ENCODE measurements at regions not wholly inside any gene's neighbourhood (a gene's known extent, or its start where the extent isn't known, plus 50 kb on each side); places are given as distances from the start of the nearest gene placed in this dataset.

DNA sequence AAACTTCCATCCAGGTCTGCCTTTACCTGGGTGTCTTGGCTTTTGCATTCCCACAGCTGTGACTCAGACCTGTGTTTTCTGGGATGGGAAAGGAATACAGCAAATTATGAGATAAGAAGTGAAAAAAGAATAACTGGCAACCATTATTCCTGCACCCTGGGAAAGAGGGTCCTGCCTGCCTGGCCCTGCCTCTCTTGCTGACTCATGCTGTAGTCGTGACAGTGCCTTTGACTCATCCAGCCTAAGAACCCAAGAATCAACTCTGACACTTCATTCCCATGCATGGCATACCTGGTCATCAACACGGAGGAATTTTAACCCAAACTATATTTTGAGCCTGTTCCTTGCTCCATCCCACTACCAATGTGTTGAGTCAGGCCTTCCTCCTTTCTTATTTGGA is 185.4 kb upstream of the SERP2 start (continued):
- TF ChIP-seq, protein P1, sequence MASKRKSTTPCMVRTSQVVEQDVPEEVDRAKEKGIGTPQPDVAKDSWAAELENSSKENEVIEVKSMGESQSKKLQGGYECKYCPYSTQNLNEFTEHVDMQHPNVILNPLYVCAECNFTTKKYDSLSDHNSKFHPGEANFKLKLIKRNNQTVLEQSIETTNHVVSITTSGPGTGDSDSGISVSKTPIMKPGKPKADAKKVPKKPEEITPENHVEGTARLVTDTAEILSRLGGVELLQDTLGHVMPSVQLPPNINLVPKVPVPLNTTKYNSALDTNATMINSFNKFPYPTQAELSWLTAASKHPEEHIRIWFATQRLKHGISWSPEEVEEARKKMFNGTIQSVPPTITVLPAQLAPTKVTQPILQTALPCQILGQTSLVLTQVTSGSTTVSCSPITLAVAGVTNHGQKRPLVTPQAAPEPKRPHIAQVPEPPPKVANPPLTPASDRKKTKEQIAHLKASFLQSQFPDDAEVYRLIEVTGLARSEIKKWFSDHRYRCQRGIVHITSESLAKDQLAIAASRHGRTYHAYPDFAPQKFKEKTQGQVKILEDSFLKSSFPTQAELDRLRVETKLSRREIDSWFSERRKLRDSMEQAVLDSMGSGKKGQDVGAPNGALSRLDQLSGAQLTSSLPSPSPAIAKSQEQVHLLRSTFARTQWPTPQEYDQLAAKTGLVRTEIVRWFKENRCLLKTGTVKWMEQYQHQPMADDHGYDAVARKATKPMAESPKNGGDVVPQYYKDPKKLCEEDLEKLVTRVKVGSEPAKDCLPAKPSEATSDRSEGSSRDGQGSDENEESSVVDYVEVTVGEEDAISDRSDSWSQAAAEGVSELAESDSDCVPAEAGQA (IDR thresholded peaks at IDR 0.05; ENCODE audit: low read depth), result no peak
- TF ChIP-seq, protein P1 (CRISPR knock-in tag; IDR thresholded peaks at IDR 0.05; ENCODE audit: borderline replicate concordance), result no peak
- no peak for TF ChIP-seq ZNF570 (CRISPR knock-in tag; IDR thresholded peaks at IDR 0.05; ENCODE audit: borderline replicate concordance)

DNA sequence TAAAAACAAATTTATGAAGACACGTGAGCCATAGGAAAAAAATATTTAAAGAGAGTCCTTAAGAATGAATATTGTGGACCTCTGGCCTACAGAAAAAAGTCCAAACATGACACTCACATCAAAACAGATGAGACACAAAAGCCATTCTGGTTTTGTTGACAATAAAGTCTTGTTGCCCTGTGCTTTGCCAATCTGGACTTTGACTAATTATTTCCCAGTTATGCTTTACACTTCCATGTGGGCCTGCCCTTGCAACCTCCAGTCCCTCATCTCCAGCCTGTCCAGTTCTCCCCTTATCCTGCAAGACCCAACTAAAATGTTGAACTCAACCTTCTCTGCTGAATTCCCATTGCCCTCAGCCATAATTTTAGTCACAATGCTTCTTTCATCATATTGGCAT is 184.5 kb upstream of the SERP2 start:
- H4K20me1 ChIP-seq (ENCODE audit: insufficient read depth, low read length), result no peaks in the 10 kb centered on the region
- 0% methylated on average over 1 of the region's 1 CpG for WGBS (ENCODE audit: low lambda C conversion rate)
- ATAC-seq (no peak), FAIRE-seq (no peak), DNase-seq (ENCODE audit: low spot score) (no peak)
- intact Hi-C loops (cut with micrococcal nuclease; ENCODE audit: unreplicated experiment), result no loop called here
- no peak overlapping the region for H3K4me2 ChIP-seq (ENCODE audit: low read depth, low read length)
- in situ Hi-C loops (cut with HindIII; ENCODE audit: extremely low pct_ligation_motif_present, low pct_unique_long_range_greater_than_20kb), result no loop called here
- no peaks in the 10 kb centered on the region for H3K27me3 ChIP-seq (ENCODE audit: control insufficient read depth in 1 of 2, insufficient read depth in 2 of 2, low read length in 2 of 2)
- no peak overlapping the region for H3K27ac ChIP-seq (ENCODE audit: extremely low read length, insufficient read depth, low read length)
- H3K4me1 ChIP-seq (ENCODE audit: insufficient read depth, low read length), result peaks cover 29% of the 10 kb centered on the region
- no peak overlapping the region for H2AFZ ChIP-seq (ENCODE audit: low read length)
- no peak overlapping the region for H3K9ac ChIP-seq (ENCODE audit: insufficient read depth, low read depth, low read length)
- no peaks in the 10 kb centered on the region for H3K36me3 ChIP-seq (replicated peaks in 1 of 2; ENCODE audit: control insufficient read depth in 1 of 2, insufficient read depth in 2 of 2, low read length in 2 of 2)
- ChIA-PET POLR2A (no interaction called here), CTCF (ENCODE audit: low intra/inter-chr PET ratio, low total read pairs) (no interaction called here)
- H3K9me3 ChIP-seq (ENCODE audit: low read length), result no peaks in the 10 kb centered on the region
- no peak overlapping the region for H3K4me3 ChIP-seq (replicated peaks in 1 of 3; ENCODE audit: insufficient read depth in 1 of 3, low read depth in 2 of 3, low read length in 3 of 3)
- H3K79me2 ChIP-seq (ENCODE audit: insufficient read depth, low read length), result no peaks in the 10 kb centered on the region
- no TSS peak for BruUV-seq (replicated peaks)
- TF ChIP-seq, protein P2, sequence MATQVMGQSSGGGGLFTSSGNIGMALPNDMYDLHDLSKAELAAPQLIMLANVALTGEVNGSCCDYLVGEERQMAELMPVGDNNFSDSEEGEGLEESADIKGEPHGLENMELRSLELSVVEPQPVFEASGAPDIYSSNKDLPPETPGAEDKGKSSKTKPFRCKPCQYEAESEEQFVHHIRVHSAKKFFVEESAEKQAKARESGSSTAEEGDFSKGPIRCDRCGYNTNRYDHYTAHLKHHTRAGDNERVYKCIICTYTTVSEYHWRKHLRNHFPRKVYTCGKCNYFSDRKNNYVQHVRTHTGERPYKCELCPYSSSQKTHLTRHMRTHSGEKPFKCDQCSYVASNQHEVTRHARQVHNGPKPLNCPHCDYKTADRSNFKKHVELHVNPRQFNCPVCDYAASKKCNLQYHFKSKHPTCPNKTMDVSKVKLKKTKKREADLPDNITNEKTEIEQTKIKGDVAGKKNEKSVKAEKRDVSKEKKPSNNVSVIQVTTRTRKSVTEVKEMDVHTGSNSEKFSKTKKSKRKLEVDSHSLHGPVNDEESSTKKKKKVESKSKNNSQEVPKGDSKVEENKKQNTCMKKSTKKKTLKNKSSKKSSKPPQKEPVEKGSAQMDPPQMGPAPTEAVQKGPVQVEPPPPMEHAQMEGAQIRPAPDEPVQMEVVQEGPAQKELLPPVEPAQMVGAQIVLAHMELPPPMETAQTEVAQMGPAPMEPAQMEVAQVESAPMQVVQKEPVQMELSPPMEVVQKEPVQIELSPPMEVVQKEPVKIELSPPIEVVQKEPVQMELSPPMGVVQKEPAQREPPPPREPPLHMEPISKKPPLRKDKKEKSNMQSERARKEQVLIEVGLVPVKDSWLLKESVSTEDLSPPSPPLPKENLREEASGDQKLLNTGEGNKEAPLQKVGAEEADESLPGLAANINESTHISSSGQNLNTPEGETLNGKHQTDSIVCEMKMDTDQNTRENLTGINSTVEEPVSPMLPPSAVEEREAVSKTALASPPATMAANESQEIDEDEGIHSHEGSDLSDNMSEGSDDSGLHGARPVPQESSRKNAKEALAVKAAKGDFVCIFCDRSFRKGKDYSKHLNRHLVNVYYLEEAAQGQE (IDR thresholded peaks at IDR 0.05; ENCODE audit: borderline replicate concordance in 1 of 2, low read depth in 1 of 2, low read length in 2 of 2), result no peak
- TF ChIP-seq, protein P3, sequence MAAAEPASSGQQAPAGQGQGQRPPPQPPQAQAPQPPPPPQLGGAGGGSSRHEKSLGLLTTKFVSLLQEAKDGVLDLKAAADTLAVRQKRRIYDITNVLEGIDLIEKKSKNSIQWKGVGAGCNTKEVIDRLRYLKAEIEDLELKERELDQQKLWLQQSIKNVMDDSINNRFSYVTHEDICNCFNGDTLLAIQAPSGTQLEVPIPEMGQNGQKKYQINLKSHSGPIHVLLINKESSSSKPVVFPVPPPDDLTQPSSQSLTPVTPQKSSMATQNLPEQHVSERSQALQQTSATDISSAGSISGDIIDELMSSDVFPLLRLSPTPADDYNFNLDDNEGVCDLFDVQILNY (CRISPR knock-in tag; conservative IDR thresholded peaks at IDR 0.05), result no peak
- TF ChIP-seq HMG20B (CRISPR knock-in tag; conservative IDR thresholded peaks at IDR 0.05), result no peak
- no peak for TF ChIP-seq ZBTB21 (CRISPR knock-in tag; IDR thresholded peaks at IDR 0.05)
- TF ChIP-seq, protein P4, sequence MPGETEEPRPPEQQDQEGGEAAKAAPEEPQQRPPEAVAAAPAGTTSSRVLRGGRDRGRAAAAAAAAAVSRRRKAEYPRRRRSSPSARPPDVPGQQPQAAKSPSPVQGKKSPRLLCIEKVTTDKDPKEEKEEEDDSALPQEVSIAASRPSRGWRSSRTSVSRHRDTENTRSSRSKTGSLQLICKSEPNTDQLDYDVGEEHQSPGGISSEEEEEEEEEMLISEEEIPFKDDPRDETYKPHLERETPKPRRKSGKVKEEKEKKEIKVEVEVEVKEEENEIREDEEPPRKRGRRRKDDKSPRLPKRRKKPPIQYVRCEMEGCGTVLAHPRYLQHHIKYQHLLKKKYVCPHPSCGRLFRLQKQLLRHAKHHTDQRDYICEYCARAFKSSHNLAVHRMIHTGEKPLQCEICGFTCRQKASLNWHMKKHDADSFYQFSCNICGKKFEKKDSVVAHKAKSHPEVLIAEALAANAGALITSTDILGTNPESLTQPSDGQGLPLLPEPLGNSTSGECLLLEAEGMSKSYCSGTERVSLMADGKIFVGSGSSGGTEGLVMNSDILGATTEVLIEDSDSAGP (CRISPR knock-in tag; IDR thresholded peaks at IDR 0.05; ENCODE audit: borderline replicate concordance), result no peak
- TF ChIP-seq, protein P5, sequence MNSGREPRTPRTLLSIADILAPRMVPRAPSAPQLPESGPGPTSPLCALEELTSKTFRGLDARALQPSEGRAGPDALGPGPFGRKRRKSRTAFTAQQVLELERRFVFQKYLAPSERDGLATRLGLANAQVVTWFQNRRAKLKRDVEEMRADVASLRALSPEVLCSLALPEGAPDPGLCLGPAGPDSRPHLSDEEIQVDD (CRISPR knock-in tag; IDR thresholded peaks at IDR 0.05; ENCODE audit: borderline replicate concordance), result no peak
- no peak for TF ChIP-seq POLR2G (IDR thresholded peaks at IDR 0.05; ENCODE audit: low read depth, low read length)
